ENCODE measurements at regions not wholly inside any gene's neighbourhood (a gene's known extent, or its start where the extent isn't known, plus 50 kb on each side); places are given as distances from the start of the nearest gene placed in this dataset.
"Not testable (repeated sequence)": the region's sequence is repeated elsewhere in the genome, so short reads cannot be mapped to it uniquely, and the experiment has no call there.

DNA sequence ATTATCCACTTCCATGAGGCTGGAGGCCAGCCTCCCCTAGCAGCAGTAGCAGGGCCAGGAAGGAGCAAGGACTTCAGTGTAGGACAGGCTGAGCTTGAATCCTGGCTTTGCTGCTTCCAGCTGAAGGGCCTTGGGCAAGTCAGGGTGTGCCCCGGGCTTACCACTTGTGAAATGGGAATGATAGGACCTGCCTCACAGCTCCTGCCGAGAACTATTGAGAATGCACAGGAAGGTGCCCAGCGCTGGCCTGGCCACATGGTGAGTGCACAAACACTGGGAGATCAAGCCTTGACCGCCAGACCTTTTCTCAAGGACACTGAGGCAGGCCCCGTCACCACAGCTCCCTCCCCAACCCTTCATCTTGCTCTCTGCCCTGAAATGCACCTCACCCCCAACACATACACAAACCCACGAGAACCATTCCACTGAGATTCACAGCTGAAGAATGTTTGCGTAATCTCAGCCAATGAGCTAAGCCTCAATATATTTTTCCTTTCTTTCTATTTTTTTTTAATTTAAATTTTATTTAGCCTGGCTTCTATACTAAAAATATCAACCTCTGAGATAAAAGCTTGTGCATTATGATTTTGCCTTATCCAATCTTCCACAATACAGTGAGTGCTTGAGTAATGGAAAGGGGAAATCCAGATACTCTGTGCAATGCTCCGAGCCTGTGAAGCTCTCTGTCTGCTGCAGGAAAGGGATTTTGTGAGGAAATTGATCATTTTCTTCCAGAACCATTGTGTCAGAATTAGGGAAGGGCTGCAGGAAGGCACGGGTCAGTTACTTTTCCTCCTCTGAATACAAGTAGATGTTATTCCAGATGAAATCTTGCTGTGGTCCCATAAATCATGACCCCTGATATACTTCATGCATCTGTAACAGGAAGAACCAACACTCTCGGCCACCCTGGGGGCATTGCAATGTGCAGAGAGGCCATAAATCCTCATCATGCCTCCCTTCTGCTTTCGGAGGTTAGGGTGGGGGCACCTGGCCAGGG, 193.9 kb downstream of the TLE3 start:
- no peak for DNase-seq

DNA sequence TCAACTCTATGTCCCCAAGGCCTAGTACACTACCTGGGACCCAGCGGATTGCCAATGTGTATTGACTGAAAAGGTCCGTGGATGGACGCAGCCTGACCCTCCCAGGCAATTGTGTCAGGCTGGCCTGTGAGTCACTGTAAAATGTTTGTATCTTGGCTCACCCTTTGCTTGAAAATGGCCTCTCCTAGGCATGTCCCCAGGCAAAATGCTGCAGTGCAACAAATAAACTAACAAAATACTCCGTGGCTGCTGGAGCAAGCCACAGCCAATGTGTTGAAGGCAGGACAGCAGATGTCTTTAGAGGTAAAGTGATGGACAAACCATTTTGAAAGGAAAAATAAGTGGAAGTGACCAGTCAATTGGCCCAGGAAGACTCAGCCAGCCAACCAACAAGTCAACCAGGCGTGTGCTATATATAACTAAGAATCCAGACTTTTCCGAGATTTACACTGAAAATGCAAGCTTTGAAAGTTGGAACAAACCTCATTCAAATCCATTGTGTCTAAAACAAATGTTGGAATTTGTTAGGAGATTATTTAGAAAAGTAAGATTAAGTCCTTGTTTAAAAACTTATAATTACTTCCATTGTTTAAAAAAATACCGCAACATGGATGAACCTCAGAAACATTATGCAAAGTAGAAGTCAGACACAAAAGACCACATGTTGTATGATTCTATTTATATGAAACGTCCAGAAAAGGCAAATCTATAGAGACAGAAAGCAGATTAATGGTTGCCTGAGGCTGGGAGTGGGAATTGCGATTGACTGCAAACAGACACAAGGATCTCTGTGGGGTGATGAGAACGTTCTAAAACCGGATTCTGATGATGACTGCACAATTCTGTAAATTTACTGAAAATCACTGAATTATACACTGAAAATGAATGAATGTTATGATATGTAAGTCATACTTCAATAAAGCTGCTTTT, 191.2 kb downstream of the TLE3 start:
- no peak for DNase-seq

DNA sequence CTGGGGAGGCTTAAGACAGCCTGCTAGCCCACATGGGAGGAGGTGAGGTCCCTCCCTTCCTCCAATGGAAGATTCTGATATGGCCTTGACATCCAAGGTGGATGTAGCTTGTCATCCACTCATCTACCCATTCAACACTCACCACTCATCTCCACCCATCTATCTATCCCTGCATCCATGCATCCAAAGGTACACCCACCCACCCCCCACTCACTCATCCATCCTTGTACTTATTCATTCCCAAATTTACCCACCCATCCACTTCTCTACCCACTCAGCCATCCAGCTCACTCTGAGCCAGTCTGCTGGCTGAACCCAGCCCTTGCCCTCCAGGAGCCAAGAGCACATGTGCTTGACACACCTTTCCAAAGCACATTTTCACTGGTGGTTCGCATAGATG, 189.7 kb downstream of the TLE3 start:
- no peak for DNase-seq

DNA sequence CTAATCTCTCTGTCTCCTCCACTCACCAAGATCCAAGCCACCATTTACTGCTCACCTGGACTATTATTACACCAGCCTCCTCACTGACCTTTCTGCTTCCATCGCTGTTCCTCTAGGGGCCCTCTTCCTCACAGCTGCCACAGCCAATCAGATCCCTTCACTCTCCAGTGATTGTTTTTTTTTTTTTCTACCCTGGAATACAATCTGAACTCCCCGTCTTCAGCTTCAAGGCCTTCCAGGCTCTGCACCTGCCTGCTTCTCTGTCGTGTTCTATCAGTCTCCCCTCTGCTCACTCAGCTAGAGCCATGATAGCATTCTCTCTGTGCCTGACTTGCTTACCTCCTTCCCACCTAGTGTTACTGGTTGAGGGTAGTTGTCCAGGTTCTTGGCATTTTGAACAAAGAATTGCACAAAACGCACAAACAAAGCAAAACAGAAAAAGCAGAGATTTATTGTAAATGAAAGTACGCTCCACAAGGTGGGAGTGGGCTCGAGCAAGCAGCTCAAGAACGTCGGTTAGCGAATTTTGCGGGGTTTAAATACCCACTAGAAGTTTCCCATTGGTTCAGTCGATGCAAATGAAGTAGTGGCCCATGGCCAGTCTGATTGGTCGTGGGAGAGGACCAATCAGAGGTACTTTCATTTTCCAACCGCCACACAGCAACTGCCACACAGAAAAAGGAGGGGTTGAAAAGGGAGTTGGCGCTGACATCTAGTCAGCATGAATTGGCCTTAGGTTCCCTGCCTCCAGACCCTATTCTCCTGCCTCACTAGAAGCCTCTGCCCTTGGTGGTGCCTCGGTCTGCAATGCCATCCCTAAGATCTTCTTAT, 188.9 kb downstream of the TLE3 start:
- no peak for DNase-seq

DNA sequence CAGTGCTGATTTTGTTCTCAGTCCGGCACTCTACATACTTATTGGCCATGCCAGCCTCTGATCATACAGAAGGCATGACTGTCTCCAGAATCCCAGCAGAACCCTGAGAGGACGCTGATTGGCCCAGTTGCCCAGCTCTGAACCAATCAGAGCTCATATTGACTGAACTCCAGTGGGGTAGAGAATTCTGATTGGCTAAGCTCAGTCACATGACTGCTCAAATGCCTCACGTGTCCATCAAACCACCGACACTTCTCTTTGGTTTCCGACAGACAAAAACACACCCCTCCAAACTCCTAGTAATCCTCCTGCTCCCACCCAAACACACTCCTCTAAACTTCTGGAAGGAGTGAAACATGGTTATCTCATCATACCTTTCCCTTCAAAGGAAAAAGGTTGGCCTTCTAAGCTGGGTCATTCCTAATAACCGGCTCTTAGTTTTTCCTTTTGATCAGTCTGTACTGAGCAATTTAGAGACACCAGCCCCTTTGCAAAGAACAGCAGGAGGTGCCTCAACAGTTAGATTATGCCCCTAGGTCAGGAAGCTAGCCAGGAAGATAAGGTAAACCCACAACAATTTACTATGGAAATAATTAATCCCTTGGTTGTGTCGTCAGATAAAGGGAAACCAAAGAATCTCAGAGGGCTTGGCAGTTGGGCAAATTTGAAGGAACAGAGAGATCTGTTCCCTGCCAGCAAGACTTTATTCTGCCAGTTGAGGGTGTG, 187.8 kb downstream of the TLE3 start:
- no peak for DNase-seq

DNA sequence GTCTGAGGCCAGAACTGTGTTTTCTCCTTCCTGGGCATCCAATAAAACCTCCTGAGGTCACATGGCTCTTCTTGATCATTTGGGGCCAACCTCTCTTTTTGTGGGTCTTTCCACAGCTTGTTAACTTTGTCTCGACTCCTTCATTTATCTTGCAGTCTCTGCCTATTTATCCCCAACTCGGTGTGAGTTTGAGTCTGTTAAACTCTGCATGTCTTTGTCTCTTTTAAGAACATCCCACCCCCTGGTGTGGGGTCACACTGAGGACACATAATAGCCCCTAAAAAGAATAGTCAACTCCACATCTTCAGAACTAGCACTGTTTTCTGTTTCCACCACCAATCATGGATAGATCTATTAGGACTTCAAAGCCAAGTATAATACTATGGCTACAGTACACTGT, 187.2 kb downstream of the TLE3 start:
- no peak for DNase-seq

DNA sequence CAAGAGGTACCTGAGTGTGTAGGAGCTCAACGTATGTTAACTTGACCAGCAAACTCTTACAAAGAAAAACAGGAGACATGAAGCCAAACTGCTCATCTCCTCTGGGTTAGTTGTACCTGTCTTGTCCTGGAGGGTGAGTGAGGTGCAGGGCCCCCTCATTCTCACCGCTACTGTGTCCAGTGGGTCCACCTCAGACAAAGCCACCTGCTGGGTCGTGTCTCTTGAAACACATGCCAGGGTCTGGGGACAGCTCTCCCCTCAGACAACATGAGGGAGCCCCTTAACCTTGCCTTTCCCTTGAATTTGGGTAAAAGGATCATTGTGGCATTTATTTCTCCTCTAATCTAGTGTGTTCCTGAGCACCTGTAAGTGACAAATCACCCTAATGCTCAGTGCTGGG, 185.6 kb downstream of the TLE3 start:
- DNase-seq, result no peak

DNA sequence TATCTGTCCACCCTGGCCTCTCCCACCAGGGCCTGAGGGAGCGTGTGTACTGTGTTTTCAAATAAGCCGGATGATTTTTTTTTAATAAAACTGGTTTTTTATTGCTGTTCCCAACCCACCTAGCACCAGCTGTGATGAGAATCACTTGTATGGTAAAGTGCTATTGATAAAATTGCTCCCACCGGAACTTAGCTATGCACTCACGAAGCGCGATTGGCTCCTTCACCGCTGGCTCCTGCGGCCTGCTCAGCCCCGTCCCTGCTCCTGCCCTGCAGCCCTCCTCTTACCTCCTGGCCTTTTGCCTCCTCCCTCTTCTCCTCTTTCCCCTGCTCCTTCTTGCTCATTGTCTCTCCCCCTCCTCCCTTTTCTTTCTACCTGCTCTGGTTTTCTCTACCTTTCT, 183.7 kb downstream of the TLE3 start:
- no peak for DNase-seq

DNA sequence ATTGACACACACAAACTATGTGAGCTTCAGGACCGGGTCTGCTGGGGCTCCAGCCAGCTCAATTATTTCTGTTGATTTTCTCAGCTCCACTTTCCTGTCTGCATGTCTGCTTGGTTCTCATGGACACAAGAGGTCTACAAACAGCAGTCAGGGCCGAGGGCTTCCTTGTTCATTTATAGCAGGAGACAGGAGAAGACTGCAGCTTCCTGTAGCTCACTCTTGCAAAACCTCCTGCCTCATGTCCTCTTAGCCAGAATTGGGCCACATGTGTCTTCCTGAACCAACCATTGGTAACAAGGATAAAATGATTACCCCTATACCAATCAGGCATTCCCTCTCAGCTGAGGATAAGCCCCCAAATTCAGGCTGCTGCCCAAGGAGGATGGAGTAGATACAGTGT, 182.8 kb downstream of the TLE3 start:
- DNase-seq, result no peak

DNA sequence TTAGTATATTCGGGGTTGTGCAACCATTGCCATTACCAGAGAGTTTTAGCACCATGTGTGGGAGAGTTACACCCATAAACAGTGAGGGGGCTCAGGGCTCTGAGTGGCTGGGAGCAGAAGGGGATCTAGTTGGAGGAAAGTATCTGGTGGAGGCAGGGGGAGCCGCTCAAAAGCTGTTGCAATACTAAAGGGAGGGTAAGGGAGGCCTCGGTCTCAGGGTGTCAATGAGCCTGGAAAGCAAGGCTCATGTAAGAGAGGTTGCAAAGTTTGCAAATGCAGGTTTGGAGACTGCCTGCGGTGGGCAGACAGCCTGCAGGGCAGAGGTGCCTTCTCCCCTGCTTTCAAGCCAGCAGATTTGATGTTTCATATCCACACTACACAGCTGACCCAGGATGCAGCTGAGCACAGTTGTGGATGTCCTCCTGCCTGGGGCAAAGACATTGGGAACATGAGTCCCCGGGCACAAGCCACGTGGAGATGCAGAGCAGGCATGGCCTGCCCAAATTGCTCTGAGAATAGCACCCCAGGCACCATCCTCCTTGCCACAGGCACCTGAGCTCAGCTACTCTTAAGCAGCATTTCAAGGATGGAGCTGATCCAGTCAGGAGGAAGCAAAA, 181.4 kb downstream of the TLE3 start:
- no peak for DNase-seq

DNA sequence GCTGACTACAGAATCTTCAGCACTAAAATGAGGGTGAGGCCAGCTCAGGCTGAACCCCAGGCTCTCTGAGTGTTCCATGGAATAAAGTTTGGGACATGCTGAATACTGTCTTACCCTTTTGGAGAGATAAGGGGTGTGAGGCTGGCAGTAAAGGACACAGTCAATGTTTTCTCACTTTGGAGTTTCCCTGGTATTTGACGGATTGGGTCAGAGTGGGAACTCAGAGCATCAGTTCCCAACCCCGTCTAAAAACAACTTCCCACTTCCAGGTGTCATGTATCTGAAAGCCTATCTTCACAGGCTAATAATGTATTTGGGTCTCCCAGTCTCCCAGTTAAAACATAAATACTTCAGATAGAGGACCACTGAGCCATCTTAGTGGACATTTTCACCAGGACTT, 180.7 kb downstream of the TLE3 start:
- no peak for DNase-seq

DNA sequence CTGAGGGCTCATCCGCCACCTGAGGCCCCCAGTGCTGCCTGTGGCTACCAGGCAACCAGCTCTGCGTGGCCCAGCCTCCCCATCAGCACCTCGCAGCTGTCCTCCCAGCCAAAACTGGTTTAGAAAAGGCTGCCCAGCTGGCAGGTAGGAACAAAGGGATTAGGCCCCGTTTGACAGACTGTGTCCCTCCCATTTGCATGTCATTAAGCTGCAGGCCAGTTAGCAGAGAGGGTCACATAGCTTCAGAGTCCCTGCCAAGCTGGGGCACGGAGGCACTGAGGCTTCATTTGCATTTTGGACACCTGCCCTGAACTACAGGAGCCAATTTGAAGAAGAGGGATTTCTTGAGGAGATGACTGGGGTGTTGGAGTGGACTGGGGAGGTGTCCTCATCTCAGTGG, 177.9 kb downstream of the TLE3 start:
- no peak for DNase-seq

DNA sequence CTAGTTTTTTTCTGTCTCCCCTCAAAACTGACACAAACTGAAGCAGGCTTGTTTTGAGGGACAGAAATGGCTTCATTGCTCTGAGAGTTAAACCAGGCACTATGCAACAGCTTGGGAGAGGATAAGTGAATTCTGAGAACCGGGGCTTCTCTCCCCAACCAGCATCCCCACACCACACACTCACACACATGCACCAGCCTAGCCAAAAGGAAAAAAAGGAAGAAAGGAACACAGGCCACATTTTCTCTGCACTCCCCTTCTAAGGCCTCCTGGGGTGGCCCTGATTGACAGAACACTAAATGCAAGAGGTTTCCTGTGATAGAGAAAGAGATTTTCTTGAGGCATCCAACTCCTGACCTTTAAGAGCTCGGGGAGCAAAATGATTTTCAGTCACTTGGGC, 177.5 kb downstream of the TLE3 start:
- DNase-seq, result no peak

DNA sequence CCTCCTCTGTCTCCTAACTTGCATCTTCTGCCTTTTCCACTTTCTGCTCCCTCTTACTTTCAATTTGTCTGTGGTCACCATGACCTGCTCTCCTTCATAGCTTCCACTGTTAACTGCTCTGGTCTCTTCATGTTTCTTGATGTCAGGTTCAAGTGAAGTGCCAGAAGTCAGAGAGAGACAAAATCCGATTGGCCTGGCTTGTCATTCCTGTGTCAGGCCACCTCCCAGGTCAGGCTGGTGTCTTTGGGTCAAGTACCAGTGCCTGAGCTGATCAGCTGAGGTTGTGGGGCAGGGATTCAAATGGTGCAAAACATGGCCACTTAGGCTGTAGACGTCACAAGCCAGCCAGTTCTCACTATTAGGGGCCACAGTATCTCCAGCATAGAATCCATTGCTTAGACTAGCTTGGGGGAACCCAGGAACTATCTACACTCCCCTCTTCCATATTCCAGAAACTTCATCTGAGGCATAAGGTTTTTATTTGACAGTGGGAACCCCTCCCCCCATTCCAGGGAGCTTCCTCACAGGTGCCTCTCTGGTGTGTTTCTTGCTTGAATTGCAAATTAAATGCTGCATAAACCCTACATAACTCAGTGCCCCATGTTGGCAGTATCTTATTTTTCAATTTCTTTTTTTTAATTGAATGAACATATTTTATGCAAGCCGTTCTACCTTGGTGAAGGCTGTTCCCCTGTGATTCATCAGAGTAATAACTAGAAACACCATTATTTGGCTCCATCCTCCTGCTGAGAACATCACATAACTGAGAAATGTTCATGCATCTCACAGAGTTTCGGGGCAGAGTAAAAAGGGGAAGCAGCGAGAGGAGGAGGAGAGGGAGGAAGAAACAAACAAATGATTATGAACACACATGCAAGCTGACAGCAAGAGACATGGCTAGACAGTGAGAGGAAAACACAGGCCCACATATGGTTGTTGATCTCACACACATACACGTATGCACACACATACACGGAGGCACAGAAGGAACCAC, 175.8 kb downstream of the TLE3 start:
- DNase-seq, result no peak

DNA sequence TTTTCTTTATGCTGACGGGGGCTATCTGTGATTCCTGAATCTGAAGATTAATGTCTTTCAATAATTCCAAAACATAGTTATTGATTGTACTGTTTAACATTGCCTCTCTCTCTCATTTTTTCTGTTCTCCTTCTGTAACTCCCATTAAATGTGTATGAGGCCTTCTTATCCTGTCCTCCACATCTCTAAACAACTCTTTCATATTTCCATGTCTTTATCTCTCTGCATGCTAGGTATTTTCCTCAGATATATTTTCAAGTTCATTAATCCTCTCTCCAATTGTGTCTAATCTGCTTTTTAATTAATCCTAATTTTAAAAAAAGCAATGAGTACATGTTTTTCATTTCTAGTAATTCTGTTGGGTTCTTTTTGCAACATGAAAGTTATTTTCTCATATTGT, 173.2 kb downstream of the TLE3 start:
- no peak for DNase-seq

DNA sequence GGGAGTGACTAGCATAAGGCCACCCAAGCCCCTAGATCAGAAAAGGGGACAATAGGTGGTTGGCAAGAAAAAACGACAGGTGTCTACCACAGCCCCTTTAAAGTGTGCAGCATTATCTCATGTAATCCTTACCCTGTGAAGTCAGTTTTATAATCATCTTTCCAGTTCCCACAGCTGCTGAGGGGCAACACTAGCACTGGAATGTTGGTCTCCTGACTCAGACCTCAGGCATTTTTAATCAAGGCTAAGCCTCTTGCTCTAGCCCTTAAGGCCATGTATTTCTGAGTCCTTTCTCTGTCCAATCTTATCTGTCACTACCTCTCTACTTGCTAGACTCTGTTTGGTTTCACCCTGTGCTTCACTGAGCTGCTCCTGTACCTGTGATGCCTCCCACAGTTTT, 171.7 kb downstream of the TLE3 start:
- no peak for DNase-seq

DNA sequence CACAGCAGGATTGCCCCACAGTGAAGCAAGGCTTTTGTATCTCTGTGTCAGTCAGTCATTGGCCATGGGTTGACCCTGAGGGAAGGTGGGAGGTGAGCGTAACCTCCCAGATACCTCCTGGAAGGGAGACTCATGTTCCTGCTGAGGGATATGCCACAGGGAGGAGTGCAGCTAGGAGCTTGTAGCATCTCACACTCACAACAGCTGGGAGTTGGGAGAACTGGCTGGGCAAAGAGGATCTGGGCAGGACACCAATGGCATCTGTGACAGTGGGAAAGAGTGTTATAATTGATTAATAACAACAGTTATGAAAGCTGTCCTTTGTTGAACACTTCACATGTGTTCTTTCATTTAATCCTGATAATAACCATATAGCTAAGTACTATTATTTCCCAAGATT, 171.0 kb downstream of the TLE3 start:
- DNase-seq, result no peak

DNA sequence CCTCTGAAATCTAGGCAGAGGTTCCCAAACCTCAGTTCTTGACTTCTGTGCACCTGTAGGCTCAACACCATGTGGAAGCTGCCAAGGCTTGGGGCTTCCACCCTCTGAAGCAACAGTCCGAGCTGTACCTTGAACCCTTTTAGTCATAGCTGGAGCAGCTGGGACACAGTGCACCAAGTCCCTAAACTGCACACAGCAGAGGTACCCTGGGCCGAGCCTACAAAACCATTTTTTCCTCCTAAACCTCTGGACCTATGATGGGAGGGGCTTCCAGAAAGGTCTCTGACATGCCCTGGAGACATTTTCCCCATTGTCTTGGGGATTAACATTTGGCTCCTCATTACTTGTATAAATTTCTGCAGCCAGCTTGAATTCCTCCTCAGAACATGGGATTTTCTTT, 168.8 kb downstream of the TLE3 start:
- not testable (repeated sequence) for DNase-seq

DNA sequence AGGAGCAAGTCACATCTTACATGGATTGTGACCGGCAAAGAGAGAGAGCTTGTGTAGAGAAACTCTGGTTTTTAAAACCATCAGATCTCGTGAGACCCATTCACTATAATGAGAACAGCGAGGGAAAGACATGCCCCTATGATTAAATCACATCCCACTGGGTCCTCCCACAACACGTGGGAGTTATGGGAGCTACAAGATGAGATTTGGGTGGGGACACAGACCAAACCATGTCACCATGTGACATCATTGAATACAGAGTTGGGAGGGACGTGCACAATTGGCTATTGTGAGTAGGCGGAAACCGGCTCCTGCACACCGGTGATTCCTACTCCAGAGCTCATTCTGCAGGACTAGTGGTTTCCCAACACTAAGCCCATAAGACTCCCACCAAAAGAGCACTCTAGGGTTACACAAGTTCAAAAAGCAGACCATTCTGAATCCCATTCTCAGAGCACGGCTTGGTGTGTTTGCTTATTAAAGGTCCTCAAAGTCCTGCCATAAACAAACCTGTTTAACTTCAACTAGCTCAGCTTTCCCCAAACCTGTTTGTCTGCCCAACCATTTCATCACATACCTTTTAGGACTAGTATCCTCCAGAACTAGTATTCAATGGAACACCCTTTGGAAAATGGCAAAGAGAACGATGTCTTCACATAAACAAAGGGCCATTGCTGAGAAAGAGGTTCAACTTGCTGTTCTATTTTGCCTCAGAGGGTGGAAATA, 167.6 kb downstream of the TLE3 start:
- DNase-seq, result no peak

DNA sequence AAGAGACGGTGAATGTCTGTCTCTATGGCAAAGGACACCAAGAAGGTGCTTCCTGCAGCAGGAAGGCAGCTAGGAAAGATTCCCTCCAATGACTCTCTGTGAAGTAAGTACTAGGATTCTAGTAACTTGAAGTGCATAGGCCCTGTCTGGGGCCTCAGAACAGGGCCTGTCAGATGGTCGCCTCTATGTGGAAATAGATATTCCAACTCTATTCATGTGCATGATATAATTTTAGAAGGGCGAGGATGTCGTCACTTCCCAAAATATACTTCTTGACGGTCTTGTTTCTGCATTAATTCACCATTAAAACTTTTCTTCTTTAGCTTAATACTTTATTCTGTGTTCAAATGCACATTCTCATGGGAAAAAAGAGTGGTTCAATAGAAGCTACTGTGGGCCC, 167.0 kb downstream of the TLE3 start:
- no peak for DNase-seq
